DND-41 (cell line): ENCODE measurements at regions not wholly inside any gene's neighbourhood (a gene's known extent, or its start where the extent isn't known, plus 50 kb on each side); places are given as distances from the start of the nearest gene placed in this dataset.

Source experiments
- ATAC-seq: fragments of 200-7000 bp; cut with Tn5 transposase; 3 replicates; pipeline ENCODE4 v1.9.1; 2021; ENCODE audit warnings: low read depth; ENCODE audit not compliant: insufficient read depth
- DNase-seq: peaks from one replicate; pipeline ENCODE4 v3.0.0-alpha.2; 2020
- H2AFZ ChIP-seq: 2 replicates; pipeline ENCODE4 v1.6.0; 2012; ENCODE audit warnings: low read depth, low read length
- H3K27ac ChIP-seq: 2 replicates; pipeline ENCODE4 v1.5.1; 2012; ENCODE audit warnings: low read length, inconsistent platforms
- H3K27me3 ChIP-seq: fragments of 200-600 bp; sonication (generic); 2 replicates; pipeline ENCODE4 v1.6.0; 2012; ENCODE audit warnings: low read length, mild to moderate bottlenecking, inconsistent platforms; ENCODE audit not compliant: insufficient read depth, poor library complexity
- H3K36me3 ChIP-seq: 2 replicates; pipeline ENCODE4 v1.5.1; 2012; ENCODE audit warnings: low read length, inconsistent platforms; ENCODE audit not compliant: insufficient read depth
- H3K4me1 ChIP-seq: 2 replicates; pipeline ENCODE4 v1.5.1; 2012; ENCODE audit warnings: mild to moderate bottlenecking, low read length; ENCODE audit not compliant: insufficient read depth
- H3K4me2 ChIP-seq: 2 replicates; pipeline ENCODE4 v1.6.0; 2012; ENCODE audit warnings: mild to moderate bottlenecking, moderate library complexity, low read length, inconsistent platforms; ENCODE audit not compliant: insufficient read depth
- H3K4me3 ChIP-seq, 2 experiments: fragments of 200-600 bp in 1 of 2; shearing (Covaris generic) in 1 of 2; 2 replicates each; pipeline ENCODE4 v1.5.1; 2012 to 2016; ENCODE audit warnings: inconsistent platforms in 2 of 2, low read length in 2 of 2, mild to moderate bottlenecking in 2 of 2, low read depth in 1 of 2, moderate library complexity in 1 of 2
- H3K79me2 ChIP-seq: 2 replicates; pipeline ENCODE4 v1.6.0; 2012; ENCODE audit warnings: low read length, inconsistent platforms; ENCODE audit not compliant: insufficient read depth
- H3K9ac ChIP-seq: 2 replicates; pipeline ENCODE4 v1.6.0; 2012; ENCODE audit warnings: low read depth, mild to moderate bottlenecking, inconsistent platforms, low read length, moderate library complexity
- H3K9me3 ChIP-seq: 2 replicates; pipeline ENCODE4 v1.5.1; 2012; ENCODE audit warnings: low read length, moderate library complexity, mild to moderate bottlenecking, inconsistent platforms; ENCODE audit not compliant: insufficient read depth, severe bottlenecking
- H4K20me1 ChIP-seq: 2 replicates; pipeline ENCODE4 v1.6.0; 2012; ENCODE audit warnings: low read length; ENCODE audit not compliant: insufficient read depth
- CTCF ChIP-seq: IDR thresholded peaks from 2 replicates; pipeline ENCODE4 v1.5.1; 2012; ENCODE audit warnings: borderline replicate concordance, low read length, moderate library complexity, mild to moderate bottlenecking; ENCODE audit not compliant: poor library complexity, severe bottlenecking; ENCODE audit errors: extremely low read depth
- EZH2 ChIP-seq: IDR thresholded peaks from 3 replicates; pipeline ENCODE4 v1.6.1; 2012; ENCODE audit warnings: borderline replicate concordance, low read depth, mild to moderate bottlenecking, moderate library complexity, low read length, inconsistent platforms; ENCODE audit not compliant: severe bottlenecking

GRCh38 chr7:17716816-17717215, 223.5 kb downstream of the SNX13 start:
- Histone ChIP-seq H3K79me2 (no peaks in the 10 kb centered on the region), H3K27me3 (no peaks in the 10 kb centered on the region), H3K27ac (no peak overlapping the region), H3K4me1 (no peaks in the 10 kb centered on the region), H3K9me3 (no peaks in the 10 kb centered on the region), H3K4me3 (no peak overlapping the region), H4K20me1 (no peaks in the 10 kb centered on the region), H2AFZ (no peak overlapping the region), H3K9ac (no peak overlapping the region), H3K4me2 (no peak overlapping the region), H3K36me3 (no peaks in the 10 kb centered on the region)
- no peak for TF ChIP-seq EZH2
- no peak for TF ChIP-seq CTCF
- ATAC-seq (no peak), DNase-seq (no peak)

GRCh38 chr7:17719998-17720397, 220.3 kb downstream of the SNX13 start:
- Histone ChIP-seq H4K20me1 (no peaks in the 10 kb centered on the region), H3K79me2 (no peaks in the 10 kb centered on the region), H3K36me3 (no peaks in the 10 kb centered on the region), H3K9me3 (no peaks in the 10 kb centered on the region), H3K27ac (no peak overlapping the region), H2AFZ (no peak overlapping the region), H3K9ac (no peak overlapping the region), H3K27me3 (no peaks in the 10 kb centered on the region), H3K4me2 (no peak overlapping the region), H3K4me1 (no peaks in the 10 kb centered on the region), H3K4me3 (no peak overlapping the region)
- TF ChIP-seq EZH2 (no peak), CTCF (no peak)
- ATAC-seq (no peak), DNase-seq (no peak)

DNA sequence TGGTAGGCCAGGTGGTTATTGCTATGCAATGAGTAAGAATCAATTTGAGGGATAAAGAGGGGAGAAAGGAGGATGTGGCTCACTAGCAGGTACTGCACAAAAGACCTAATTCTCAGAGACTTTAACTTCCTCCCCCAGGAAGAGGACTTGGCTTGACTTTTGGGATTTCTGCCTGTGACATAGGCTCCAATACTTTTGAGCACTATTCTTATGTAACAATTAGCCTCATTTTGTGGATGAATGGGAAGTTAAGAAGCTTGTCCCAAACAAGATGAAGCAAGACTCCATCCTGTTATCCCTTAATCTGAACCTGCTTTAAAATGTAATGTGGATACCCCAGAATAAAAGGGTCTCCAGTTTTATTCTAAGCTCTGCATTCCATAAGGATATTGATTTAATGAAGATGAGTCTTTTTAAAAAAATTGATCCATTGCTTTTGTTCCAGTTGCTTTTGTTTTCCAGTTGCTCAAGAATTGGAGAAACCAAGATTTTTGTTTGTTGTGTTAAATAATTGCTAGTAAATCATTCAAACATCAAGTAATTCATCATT, 218.5 kb downstream of the SNX13 start:
- Histone ChIP-seq H3K27ac (no peak overlapping the region), H4K20me1 (no peaks in the 10 kb centered on the region), H3K4me3 (no peak overlapping the region), H2AFZ (no peak overlapping the region), H3K79me2 (no peaks in the 10 kb centered on the region), H3K4me1 (no peaks in the 10 kb centered on the region), H3K36me3 (no peaks in the 10 kb centered on the region), H3K9ac (no peak overlapping the region), H3K27me3 (no peaks in the 10 kb centered on the region), H3K9me3 (no peaks in the 10 kb centered on the region), H3K4me2 (no peak overlapping the region)
- DNase-seq: no peak
- TF ChIP-seq EZH2 (no peak), CTCF (no peak)
- no peak for ATAC-seq

GRCh38 chr7:17722798-17723197, 217.5 kb downstream of the SNX13 start:
- no peak for DNase-seq
- no peak; the same call in 2 of the 3 replicates for ATAC-seq
- Histone ChIP-seq H3K9me3 (no peaks in the 10 kb centered on the region), H3K27me3 (no peaks in the 10 kb centered on the region), H3K4me2 (no peak overlapping the region), H3K36me3 (no peaks in the 10 kb centered on the region), H4K20me1 (no peaks in the 10 kb centered on the region), H3K4me1 (no peaks in the 10 kb centered on the region), H2AFZ (no peak overlapping the region), H3K4me3 (no peak overlapping the region), H3K9ac (no peak overlapping the region), H3K79me2 (no peaks in the 10 kb centered on the region), H3K27ac (no peak overlapping the region)
- TF ChIP-seq EZH2: no peak
- no peak for TF ChIP-seq CTCF
